ENCODE measurements at regions not wholly inside any gene's neighbourhood (a gene's known extent, or its start where the extent isn't known, plus 50 kb on each side); places are given as distances from the start of the nearest gene placed in this dataset.

DNA sequence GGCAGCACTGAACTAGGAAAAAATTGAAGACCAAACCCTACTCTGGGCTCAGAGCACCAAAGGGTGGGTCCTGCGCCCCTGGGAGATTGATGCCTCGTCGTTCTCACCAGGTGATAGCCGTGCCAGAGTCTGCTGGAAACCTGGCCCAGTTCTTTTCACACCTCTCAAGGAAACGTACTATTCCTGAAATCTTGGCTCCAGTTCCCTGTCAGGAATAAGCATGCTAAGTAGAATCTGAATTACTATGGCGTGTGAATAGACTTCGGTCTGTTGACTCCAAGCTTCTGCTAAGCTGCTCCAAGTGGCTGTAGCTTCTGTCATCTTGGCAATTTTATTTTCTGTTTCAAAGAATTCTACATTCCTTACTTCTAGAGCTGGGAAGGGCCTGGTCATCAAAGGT is 75.4 kb downstream of the MARCHF4 start:
- Histone ChIP-seq H3K4me3 (ENCODE audit: low read depth, low read length, poor library complexity, severe bottlenecking) (no peak overlapping the region), H3K79me2 (ENCODE audit: insufficient read depth, low read length) (no peaks in the 10 kb centered on the region), H2AFZ (ENCODE audit: low read length) (no peak overlapping the region), H3K27me3 (ENCODE audit: insufficient read depth, low read length) (peaks cover 5% of the 10 kb centered on the region; the same call in 1 of the 2 replicates), H3K27ac (ENCODE audit: low read depth, low read length, poor library complexity, severe bottlenecking) (no peak overlapping the region), H3K4me2 (ENCODE audit: low read length) (no peak overlapping the region), H3K4me1 (ENCODE audit: insufficient read depth, low read length, severe bottlenecking) (no peaks in the 10 kb centered on the region), H4K20me1 (ENCODE audit: insufficient read depth, low read length) (no peaks in the 10 kb centered on the region), H3K9me2 (ENCODE audit: low read depth, low read length) (no peaks in the 10 kb centered on the region), H3K9me3 (ENCODE audit: low read length) (no peaks in the 10 kb centered on the region), H3F3A (ENCODE audit: insufficient read depth, low read length) (no peaks in the 10 kb centered on the region), H3K36me3 (ENCODE audit: insufficient read depth, low read length) (no peaks in the 10 kb centered on the region), H3K9ac (ENCODE audit: low read length) (no peak overlapping the region)
- TF ChIP-seq, protein P1, sequence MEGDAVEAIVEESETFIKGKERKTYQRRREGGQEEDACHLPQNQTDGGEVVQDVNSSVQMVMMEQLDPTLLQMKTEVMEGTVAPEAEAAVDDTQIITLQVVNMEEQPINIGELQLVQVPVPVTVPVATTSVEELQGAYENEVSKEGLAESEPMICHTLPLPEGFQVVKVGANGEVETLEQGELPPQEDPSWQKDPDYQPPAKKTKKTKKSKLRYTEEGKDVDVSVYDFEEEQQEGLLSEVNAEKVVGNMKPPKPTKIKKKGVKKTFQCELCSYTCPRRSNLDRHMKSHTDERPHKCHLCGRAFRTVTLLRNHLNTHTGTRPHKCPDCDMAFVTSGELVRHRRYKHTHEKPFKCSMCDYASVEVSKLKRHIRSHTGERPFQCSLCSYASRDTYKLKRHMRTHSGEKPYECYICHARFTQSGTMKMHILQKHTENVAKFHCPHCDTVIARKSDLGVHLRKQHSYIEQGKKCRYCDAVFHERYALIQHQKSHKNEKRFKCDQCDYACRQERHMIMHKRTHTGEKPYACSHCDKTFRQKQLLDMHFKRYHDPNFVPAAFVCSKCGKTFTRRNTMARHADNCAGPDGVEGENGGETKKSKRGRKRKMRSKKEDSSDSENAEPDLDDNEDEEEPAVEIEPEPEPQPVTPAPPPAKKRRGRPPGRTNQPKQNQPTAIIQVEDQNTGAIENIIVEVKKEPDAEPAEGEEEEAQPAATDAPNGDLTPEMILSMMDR (IDR thresholded peaks at IDR 0.05; ENCODE audit: low read length) = no peak
- no peak for TF ChIP-seq EZH2 (IDR thresholded peaks at IDR 0.05; ENCODE audit: borderline replicate concordance, low read length)

DNA sequence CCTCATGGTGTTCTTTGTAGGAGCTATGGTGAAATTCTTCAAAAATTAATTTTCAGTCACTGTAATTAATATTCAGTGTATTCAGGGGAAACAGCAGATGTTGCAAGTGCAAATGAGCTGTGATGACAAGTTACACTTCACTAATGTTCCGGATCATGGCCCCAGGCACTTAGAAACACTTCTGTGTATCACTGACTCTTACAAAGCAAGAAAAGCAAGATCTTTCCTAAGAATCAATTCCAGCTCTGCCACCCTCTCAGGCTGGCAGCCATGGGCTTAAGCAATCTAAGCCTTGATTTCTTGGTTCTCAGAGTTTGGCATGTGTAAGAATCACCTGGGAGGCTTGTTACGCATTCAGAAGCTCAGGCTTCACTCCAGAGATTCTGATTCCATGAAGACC is 78.0 kb downstream of the MARCHF4 start:
- Histone ChIP-seq H3K9me2 (ENCODE audit: low read depth, low read length) (no peaks in the 10 kb centered on the region), H3K27me3 (ENCODE audit: insufficient read depth, low read length) (no peaks in the 10 kb centered on the region; the same call in 1 of the 2 replicates), H3K36me3 (ENCODE audit: insufficient read depth, low read length) (no peaks in the 10 kb centered on the region), H3K9me3 (ENCODE audit: low read length) (no peaks in the 10 kb centered on the region), H3K27ac (ENCODE audit: low read depth, low read length, poor library complexity, severe bottlenecking) (no peak overlapping the region), H3K79me2 (ENCODE audit: insufficient read depth, low read length) (no peaks in the 10 kb centered on the region), H3K4me3 (ENCODE audit: low read depth, low read length, poor library complexity, severe bottlenecking) (no peak overlapping the region), H3K9ac (ENCODE audit: low read length) (no peak overlapping the region), H3F3A (ENCODE audit: insufficient read depth, low read length) (no peaks in the 10 kb centered on the region), H2AFZ (ENCODE audit: low read length) (no peak overlapping the region), H4K20me1 (ENCODE audit: insufficient read depth, low read length) (no peaks in the 10 kb centered on the region), H3K4me1 (ENCODE audit: insufficient read depth, low read length, severe bottlenecking) (no peaks in the 10 kb centered on the region), H3K4me2 (ENCODE audit: low read length) (no peak overlapping the region)
- no peak for TF ChIP-seq EZH2 (IDR thresholded peaks at IDR 0.05; ENCODE audit: borderline replicate concordance, low read length)
- TF ChIP-seq, protein P1 (IDR thresholded peaks at IDR 0.05; ENCODE audit: low read length) = no peak

DNA sequence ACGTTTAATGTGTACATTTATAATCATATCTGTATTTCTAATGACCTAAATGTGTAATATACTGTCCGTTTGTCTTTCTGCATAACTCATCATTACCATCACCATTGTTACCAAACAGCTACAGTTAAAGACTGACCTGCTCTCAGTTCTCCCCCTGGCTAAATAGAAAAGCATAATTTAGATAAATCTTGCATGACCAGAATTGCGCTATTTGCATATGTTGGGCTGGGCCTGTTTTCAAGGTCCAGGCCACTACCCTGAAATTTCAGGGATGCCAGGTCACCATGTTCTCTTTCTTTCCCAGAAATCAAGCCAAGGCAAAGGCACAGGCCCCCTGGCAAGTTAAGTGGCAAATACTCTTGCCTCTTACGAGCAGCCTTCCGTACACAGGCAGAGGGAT is 78.4 kb downstream of the MARCHF4 start:
- no peak overlapping the region for H3K4me3 ChIP-seq (ENCODE audit: low read depth, low read length, poor library complexity, severe bottlenecking)
- no peak overlapping the region for H3K27ac ChIP-seq (ENCODE audit: low read depth, low read length, poor library complexity, severe bottlenecking)
- H3K27me3 ChIP-seq (ENCODE audit: insufficient read depth, low read length) = no peaks in the 10 kb centered on the region; the same call in 1 of the 2 replicates
- H3K9ac ChIP-seq (ENCODE audit: low read length) = no peak overlapping the region
- no peak overlapping the region for H3K4me2 ChIP-seq (ENCODE audit: low read length)
- TF ChIP-seq, protein P1 (IDR thresholded peaks at IDR 0.05; ENCODE audit: low read length) = no peak
- TF ChIP-seq EZH2 (IDR thresholded peaks at IDR 0.05; ENCODE audit: borderline replicate concordance, low read length) = no peak
- no peaks in the 10 kb centered on the region for H3K4me1 ChIP-seq (ENCODE audit: insufficient read depth, low read length, severe bottlenecking)
- H2AFZ ChIP-seq (ENCODE audit: low read length) = no peak overlapping the region
- H3K9me3 ChIP-seq (ENCODE audit: low read length) = no peaks in the 10 kb centered on the region
- no peaks in the 10 kb centered on the region for H3K9me2 ChIP-seq (ENCODE audit: low read depth, low read length)
- H3K79me2 ChIP-seq (ENCODE audit: insufficient read depth, low read length) = no peaks in the 10 kb centered on the region
- H3F3A ChIP-seq (ENCODE audit: insufficient read depth, low read length) = no peaks in the 10 kb centered on the region
- H3K36me3 ChIP-seq (ENCODE audit: insufficient read depth, low read length) = no peaks in the 10 kb centered on the region
- no peaks in the 10 kb centered on the region for H4K20me1 ChIP-seq (ENCODE audit: insufficient read depth, low read length)
